Tibial nerve (tissue), 4 donors: ENCODE measurements at regions not wholly inside any gene's neighbourhood (a gene's known extent, or its start where the extent isn't known, plus 50 kb on each side); places are given as distances from the start of the nearest gene placed in this dataset.

Source experiments
- DNase-seq, 2 donors: peaks; one replicate each; pipeline ENCODE4 v3.0.0-alpha.2; 2019; ENCODE audit warnings: low spot score in 2 of 2
- H3K27ac ChIP-seq, 4 donors: fragments of 200-600 bp; sonication (generic) in 3 of 4; one replicate each; pipeline ENCODE4 v1.5.1; 2017 to 2019; ENCODE audit warnings: mild to moderate bottlenecking in 1 of 4
- H3K27me3 ChIP-seq, 2 donors: fragments of 200-600 bp; sonication (generic) in 1 of 2; one replicate each; pipeline versions ENCODE4 v1.5.1 to v1.6.0; 2017 to 2019
- H3K36me3 ChIP-seq, 3 donors: fragments of 200-600 bp; sonication (generic); one replicate each; pipeline ENCODE4 v1.5.1; 2018 to 2019
- H3K4me1 ChIP-seq, 4 donors: fragments of 200-600 bp; sonication (generic) in 3 of 4; one replicate each; pipeline ENCODE4 v1.5.1; 2017 to 2019
- H3K4me3 ChIP-seq, 4 donors: fragments of 200-600 bp; sonication (generic) in 3 of 4; one replicate each; pipeline ENCODE4 v1.5.1; 2017 to 2019; ENCODE audit warnings: mild to moderate bottlenecking in 1 of 4, moderate library complexity in 1 of 4
- H3K9me3 ChIP-seq, 4 donors: fragments of 200-600 bp; sonication (generic) in 3 of 4; one replicate each; pipeline ENCODE4 v1.5.1; 2017 to 2019
- EP300 ChIP-seq, 2 donors: sonication (generic); formaldehyde crosslinking; IDR thresholded peaks; one replicate each; pipeline ENCODE4 v1.6.1; 2017; ENCODE audit warnings: antibody characterized with exemption in 2 of 2, mild to moderate bottlenecking in 1 of 2
- POLR2A ChIP-seq, 2 donors: fragments of 450-650 bp; IDR thresholded peaks; one replicate each; pipeline ENCODE4 v1.6.1; 2017; ENCODE audit warnings: antibody characterized with exemption in 2 of 2, mild to moderate bottlenecking in 2 of 2, moderate library complexity in 2 of 2
- WGBS, 2 donors: methylation state at CpG; one replicate each; pipeline ENCODE4 v1.1.5; 2018; 5-methylcytosine and 5-hydroxymethylcytosine counted together
- TF ChIP-seq, protein P1 (sequence below), 5 experiments: fragments of 200-600 bp in 3 of 5; fragments of 450-650 bp in 2 of 5; sonication (generic) in 3 of 5; IDR thresholded peaks; one replicate each; pipeline ENCODE4 v1.5.1; 2016 to 2019; ENCODE audit warnings: antibody characterized with exemption in 5 of 5, mild to moderate bottlenecking in 3 of 5, moderate library complexity in 2 of 5

DNA sequence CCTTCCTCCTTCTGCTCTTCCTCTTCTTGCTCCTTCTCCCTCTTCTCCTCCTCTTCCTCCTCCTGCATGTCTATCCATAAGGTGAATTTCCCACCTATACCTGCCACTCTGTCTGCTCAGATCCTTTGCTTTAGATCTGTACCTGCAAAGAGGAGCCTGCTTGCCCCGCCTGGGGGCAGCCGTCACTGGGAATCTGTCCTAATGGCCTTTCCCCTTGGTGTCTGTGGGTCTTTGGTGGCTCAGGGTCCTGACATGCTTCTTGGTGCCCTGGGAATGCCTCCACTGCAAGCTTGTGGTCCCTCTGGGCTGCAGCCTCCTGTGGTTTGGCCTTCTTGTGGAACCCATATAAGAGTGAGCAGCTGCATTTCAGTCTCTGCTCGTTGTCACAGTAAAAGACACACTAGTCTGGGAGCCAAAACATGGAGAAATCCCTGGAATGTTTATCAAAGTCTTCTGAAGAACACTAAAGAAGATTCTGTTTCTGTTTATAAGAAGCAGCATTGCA lies 79.5 kb upstream of the CSF3R start:
- WGBS, 2 donors = 72% methylated on average over 3 of the region's 3 CpGs
- TF ChIP-seq, protein P1, sequence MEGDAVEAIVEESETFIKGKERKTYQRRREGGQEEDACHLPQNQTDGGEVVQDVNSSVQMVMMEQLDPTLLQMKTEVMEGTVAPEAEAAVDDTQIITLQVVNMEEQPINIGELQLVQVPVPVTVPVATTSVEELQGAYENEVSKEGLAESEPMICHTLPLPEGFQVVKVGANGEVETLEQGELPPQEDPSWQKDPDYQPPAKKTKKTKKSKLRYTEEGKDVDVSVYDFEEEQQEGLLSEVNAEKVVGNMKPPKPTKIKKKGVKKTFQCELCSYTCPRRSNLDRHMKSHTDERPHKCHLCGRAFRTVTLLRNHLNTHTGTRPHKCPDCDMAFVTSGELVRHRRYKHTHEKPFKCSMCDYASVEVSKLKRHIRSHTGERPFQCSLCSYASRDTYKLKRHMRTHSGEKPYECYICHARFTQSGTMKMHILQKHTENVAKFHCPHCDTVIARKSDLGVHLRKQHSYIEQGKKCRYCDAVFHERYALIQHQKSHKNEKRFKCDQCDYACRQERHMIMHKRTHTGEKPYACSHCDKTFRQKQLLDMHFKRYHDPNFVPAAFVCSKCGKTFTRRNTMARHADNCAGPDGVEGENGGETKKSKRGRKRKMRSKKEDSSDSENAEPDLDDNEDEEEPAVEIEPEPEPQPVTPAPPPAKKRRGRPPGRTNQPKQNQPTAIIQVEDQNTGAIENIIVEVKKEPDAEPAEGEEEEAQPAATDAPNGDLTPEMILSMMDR (IDR thresholded peaks at IDR 0.05) = no peak
- no peak for TF ChIP-seq EP300 (IDR thresholded peaks at IDR 0.05)
- TF ChIP-seq POLR2A (IDR thresholded peaks at IDR 0.05) = no peak
- DNase-seq = no peak
- H3K27me3 ChIP-seq = peaks cover 0 to 12% of the 10 kb centered on the region in 2 donors
- H3K9me3 ChIP-seq = no peaks in the 10 kb centered on the region
- H3K4me3 ChIP-seq = no peak overlapping the region
- no peaks in the 10 kb centered on the region for H3K4me1 ChIP-seq
- no peaks in the 10 kb centered on the region for H3K36me3 ChIP-seq
- no peak overlapping the region for H3K27ac ChIP-seq

DNA sequence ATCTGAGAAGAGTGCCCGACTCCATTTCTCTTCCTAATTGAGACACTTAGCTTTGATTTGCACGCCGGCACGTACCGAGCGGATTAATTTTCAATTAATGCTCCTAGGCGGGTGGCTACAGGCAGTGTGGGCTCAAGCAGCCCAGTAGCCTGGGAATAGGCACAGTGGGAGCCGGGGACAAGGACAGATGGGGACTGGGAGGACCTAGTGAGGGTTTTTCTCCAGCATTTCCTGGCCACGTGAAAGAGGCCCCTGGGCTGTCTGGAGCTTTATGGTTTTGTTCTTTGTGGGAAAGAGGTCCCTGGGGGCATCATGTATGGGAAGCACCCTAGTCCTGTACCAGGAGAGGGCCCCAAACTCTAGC lies 78.6 kb upstream of the CSF3R start:
- Histone ChIP-seq H3K9me3 (no peaks in the 10 kb centered on the region), H3K4me3 (no peak overlapping the region), H3K36me3 (no peaks in the 10 kb centered on the region), H3K27me3 (peaks cover 0 to 12% of the 10 kb centered on the region in 2 donors), H3K27ac (no peak overlapping the region), H3K4me1 (no peaks in the 10 kb centered on the region)
- TF ChIP-seq, protein P1 (IDR thresholded peaks at IDR 0.05) = no peak
- no peak for TF ChIP-seq POLR2A (IDR thresholded peaks at IDR 0.05)
- TF ChIP-seq EP300 (IDR thresholded peaks at IDR 0.05) = no peak
- 75 to 79% methylated on average over 9 of the region's 9 CpGs for WGBS, 2 donors
- no peak for DNase-seq

DNA sequence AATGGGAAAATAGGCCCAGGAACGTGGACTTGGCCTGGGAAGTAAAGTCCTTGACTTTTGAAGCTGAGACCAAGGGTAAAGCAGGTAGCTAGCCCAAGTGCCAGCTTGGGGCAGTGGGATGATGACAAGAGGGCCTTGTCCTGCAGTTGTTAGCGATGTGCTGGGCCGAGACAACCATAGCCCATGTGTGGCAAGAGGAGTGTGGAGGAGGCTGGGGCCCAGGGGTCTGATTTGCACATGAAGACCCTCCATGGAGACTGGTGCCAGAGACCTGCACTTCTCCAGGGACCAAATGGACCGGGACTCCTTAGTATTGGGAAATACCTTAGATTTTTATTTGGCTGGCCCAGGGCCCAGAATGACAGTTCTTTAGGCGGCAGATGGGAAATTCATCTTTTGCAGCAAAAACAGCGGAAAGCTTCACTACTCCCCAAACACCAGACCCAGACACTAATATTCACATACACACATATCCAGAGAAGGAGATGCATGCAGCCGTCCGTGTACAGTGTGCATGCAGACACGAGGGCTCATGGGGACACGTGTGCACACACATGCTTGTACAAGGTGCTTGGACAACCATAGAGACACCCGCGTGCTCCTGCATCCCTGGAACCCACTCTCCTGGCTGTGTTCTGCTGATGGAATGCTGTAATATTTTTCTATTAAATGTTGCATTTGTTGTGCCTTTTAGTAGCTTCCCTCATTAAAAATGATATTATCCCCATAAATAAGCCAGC lies 78.1 kb upstream of the CSF3R start:
- H3K4me3 ChIP-seq = no peak overlapping the region
- H3K27ac ChIP-seq = no peak overlapping the region
- 68 to 78% methylated on average over 12 of the region's 12 CpGs for WGBS, 2 donors
- TF ChIP-seq, protein P1 (IDR thresholded peaks at IDR 0.05) = no peak
- TF ChIP-seq POLR2A (IDR thresholded peaks at IDR 0.05) (no peak), EP300 (IDR thresholded peaks at IDR 0.05) (no peak)
- no peaks in the 10 kb centered on the region for H3K9me3 ChIP-seq
- no peaks in the 10 kb centered on the region for H3K36me3 ChIP-seq
- no peak for DNase-seq
- H3K4me1 ChIP-seq = no peaks in the 10 kb centered on the region
- peaks cover 0 to 10% of the 10 kb centered on the region in 2 donors for H3K27me3 ChIP-seq

DNA sequence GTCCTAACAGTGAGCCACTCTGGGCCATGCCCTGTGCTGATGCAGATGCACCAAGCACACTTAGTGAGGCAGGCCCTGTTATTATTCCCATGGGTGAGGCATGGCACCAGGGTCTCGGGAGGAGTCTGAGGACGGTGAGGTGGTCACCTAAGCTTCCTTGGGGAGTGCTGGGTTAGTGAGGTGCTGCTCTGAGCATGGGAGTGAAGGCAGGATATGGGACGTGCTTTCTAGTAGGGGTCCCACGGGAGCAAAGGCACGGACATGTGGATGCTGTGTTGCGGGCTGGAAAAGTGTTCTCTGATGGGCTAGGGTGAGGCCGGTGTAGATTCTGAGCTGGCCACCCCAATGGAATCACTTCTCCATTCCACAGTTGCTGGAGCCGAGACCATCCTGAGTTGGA lies 77.5 kb upstream of the CSF3R start:
- no peak for DNase-seq
- Histone ChIP-seq H3K27ac (no peak overlapping the region), H3K9me3 (no peaks in the 10 kb centered on the region), H3K4me3 (no peak overlapping the region), H3K4me1 (no peaks in the 10 kb centered on the region), H3K36me3 (no peaks in the 10 kb centered on the region), H3K27me3 (peaks cover 0 to 16% of the 10 kb centered on the region in 2 donors)
- TF ChIP-seq, protein P1 (IDR thresholded peaks at IDR 0.05) = no peak
- no peak for TF ChIP-seq POLR2A (IDR thresholded peaks at IDR 0.05)
- no peak for TF ChIP-seq EP300 (IDR thresholded peaks at IDR 0.05)
- WGBS, 2 donors = 82 to 86% methylated on average over 8 of the region's 8 CpGs

DNA sequence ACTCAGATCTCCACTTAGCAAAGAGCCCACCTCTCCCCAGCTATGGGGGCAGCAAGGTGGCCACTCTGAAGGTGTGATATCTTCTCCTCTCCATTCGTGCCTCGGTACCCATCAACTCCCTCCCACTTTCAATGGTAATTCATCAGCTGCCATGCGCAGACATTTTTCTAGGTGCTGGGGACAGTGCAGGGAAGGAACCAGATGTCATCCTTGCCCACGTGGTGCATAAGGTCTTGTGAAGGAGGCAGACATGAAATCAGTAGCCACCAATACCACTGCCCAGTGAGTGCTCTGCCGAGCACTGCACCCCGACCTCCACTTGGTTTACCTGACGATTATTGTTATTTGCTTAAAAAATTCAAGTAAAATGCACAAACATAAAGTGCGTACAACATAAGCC lies 76.3 kb upstream of the CSF3R start:
- TF ChIP-seq, protein P1 (IDR thresholded peaks at IDR 0.05) = no peak
- no peak for TF ChIP-seq EP300 (IDR thresholded peaks at IDR 0.05)
- TF ChIP-seq POLR2A (IDR thresholded peaks at IDR 0.05) = no peak
- no peak overlapping the region for H3K4me3 ChIP-seq
- peaks cover 0 to 14% of the 10 kb centered on the region in 2 donors for H3K27me3 ChIP-seq
- H3K36me3 ChIP-seq = no peaks in the 10 kb centered on the region
- H3K4me1 ChIP-seq = no peaks in the 10 kb centered on the region
- WGBS, 2 donors = 78 to 80% methylated on average over 8 of the region's 8 CpGs
- no peak for DNase-seq
- no peak overlapping the region for H3K27ac ChIP-seq
- no peaks in the 10 kb centered on the region for H3K9me3 ChIP-seq
